Fibroblast of villous mesenchyme (primary cell): ENCODE measurements at regions not wholly inside any gene's neighbourhood (a gene's known extent, or its start where the extent isn't known, plus 50 kb on each side); places are given as distances from the start of the nearest gene placed in this dataset.

ENCODE experiments used
- DNase-seq: peaks from one replicate; pipeline ENCODE4 v3.0.0-alpha.2; 2010; ENCODE audit warnings: low read depth
- H3K4me3 ChIP-seq: 2 replicates; pipeline ENCODE4 v1.5.1; 2011; ENCODE audit warnings: low read depth, mild to moderate bottlenecking, low read length
- TF ChIP-seq, protein P1 (sequence below): IDR thresholded peaks from 2 replicates; pipeline ENCODE4 v1.5.1; 2012; ENCODE audit warnings: low read depth, mild to moderate bottlenecking, low read length; ENCODE audit not compliant: insufficient read depth

DNA sequence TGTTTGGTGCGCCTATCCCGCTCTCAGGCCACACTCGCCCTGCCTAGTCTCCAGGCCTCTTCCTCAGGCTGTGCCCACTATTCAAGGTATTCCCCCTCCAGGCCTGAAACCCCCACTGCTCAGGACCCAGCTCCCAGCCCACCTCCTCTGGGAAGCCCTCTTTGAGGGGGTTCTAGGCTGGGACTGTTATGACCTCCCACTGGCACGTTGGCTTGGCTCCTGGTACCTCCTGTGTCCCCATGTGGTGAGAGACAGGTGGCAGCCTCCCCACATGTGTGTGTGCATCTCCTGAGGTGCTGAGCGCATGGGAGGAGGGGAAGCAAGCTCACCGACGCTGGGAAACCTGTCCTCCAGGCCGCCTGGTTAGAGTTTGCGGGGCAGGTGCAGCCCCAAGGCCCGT is 82.5 kb downstream of the EDN3 start:
- TF ChIP-seq, protein P1, sequence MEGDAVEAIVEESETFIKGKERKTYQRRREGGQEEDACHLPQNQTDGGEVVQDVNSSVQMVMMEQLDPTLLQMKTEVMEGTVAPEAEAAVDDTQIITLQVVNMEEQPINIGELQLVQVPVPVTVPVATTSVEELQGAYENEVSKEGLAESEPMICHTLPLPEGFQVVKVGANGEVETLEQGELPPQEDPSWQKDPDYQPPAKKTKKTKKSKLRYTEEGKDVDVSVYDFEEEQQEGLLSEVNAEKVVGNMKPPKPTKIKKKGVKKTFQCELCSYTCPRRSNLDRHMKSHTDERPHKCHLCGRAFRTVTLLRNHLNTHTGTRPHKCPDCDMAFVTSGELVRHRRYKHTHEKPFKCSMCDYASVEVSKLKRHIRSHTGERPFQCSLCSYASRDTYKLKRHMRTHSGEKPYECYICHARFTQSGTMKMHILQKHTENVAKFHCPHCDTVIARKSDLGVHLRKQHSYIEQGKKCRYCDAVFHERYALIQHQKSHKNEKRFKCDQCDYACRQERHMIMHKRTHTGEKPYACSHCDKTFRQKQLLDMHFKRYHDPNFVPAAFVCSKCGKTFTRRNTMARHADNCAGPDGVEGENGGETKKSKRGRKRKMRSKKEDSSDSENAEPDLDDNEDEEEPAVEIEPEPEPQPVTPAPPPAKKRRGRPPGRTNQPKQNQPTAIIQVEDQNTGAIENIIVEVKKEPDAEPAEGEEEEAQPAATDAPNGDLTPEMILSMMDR = no peak
- no peak overlapping the region for H3K4me3 ChIP-seq
- DNase-seq = no peak

DNA sequence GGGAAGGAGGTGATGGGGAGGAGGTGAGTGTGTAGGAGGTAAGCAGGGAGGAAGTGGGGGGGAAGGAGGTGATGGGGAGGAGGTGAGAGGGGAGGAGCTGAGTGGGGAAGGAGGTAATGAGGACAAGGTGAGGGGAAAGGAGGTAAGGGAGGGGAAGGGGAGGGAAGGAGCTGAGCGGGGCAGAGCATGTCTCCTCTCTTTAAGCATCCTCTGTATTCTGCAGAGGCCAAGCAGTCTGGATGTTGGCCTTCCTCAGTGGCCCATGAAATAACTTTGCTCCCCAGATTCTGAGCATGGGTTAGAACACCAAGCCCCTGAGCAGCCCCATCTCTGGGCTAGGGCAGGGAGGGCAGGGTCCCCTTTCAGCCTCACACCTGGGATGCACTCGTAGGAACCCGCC is 84.6 kb downstream of the EDN3 start:
- H3K4me3 ChIP-seq = no peak overlapping the region
- TF ChIP-seq, protein P1 = no peak
- no peak for DNase-seq

DNA sequence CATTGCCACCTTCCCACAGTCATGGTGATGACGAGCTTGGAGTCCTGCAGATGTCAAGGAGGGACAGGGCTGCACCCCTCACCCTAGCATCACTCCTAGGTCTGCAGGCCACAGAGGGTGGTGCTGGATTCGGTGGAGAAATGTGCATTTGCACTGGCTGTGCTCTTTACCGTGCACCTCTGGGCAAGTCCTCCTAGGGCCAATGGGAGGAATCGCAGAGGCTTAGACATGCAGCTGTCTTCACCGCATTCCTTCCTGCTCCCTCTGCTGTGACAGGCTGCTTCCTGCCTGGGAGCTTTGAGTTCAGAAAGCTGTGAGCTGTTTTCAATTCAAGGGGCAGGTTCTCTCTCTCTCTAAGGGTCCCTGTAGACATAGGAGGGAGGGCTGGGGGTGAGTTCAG is 85.1 kb downstream of the EDN3 start:
- TF ChIP-seq, protein P1 = no peak
- DNase-seq = no peak
- H3K4me3 ChIP-seq = no peak overlapping the region

DNA sequence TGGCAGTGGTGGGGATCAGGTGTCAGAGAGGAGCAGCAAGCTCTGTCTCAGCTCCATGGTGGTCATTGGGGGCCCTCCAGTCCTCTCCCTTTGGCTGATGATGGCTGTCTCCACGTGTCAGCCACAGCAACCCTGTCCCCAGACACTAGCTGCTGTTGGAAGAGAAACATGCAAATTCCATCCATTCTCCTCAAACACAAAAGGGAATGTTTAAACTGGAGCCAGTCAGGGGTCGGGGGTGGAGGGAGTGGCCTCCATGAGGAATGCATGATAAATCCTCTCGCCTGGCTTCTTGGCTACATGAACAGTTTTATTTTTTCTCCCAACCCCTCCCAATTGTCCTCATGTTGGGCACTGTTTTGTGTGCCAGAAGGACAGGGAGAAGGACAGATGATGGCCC is 86.4 kb downstream of the EDN3 start:
- TF ChIP-seq, protein P1 = no peak
- DNase-seq = no peak
- no peak overlapping the region for H3K4me3 ChIP-seq

DNA sequence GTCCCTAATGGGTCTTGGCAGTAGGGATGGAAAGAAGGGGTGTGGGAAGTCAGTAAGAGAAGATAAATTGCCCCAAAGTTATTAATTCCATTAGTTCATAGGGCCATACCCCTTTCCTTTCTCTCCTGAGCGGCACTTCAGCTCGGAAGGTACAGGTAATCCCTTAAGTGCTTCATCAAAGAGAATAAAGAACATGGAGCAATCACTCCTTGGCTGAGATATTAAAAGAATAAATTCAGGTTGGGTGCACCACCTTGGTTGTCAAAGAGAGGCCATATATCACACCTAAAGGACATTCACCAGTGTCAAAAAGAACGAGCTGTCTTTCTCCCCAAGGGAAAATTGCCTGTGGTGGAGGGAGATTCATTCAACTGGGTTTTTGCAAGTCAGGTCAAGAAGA is 87.5 kb downstream of the EDN3 start:
- TF ChIP-seq, protein P1 = no peak
- H3K4me3 ChIP-seq = no peak overlapping the region
- no peak for DNase-seq

DNA sequence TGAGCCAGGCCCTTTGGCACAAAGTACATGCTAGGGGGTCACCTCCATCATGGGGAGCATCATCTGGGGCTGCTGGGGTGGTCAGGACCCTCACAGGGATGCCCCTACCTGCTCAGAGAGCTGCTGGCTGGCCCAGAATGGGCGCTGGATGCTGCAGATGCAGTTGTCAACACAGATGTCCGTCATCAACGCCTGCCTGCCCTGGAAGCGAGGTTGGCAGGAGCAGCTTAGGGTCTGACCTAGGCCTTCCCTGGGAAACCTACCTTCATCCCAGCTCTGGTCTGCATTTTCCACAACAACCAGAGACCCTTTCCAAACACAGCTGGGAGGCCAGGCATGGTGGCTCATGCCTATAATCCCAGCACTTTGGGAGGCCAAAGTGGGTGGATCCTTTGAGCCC is 88.0 kb downstream of the EDN3 start:
- DNase-seq = no peak
- TF ChIP-seq, protein P1 = no peak
- H3K4me3 ChIP-seq = no peak overlapping the region

DNA sequence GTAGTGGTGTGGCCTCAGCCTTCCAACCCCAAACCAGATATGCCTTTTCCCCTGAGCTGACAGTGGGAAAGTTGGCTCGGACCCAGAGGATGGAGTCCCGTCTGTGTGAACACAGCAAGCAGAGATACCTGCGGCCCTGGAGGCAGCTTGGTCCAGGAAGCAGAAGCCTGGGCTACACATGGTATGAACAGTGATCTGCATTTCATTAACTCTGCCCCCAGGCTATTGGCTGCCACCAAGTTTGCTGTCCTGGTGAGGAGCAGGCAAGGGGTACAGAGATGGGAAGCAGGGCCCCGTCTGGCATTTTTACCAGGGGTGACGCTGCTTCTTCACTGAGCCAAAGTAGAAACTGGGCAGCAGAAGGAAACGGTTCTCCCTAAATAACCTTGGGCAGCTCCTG is 90.0 kb downstream of the EDN3 start:
- H3K4me3 ChIP-seq = no peak overlapping the region
- TF ChIP-seq, protein P1 = no peak
- no peak for DNase-seq
